ENCODE measurements at regions not wholly inside any gene's neighbourhood (a gene's known extent, or its start where the extent isn't known, plus 50 kb on each side); places are given as distances from the start of the nearest gene placed in this dataset.

- H3K9me3 ChIP-seq (replicated peaks in 1 of 11) = peaks cover 20 to 54% (median 41%) of the 10 kb centered on the region in 11 experiments
- no peaks in the 10 kb centered on the region for H3K4me1 ChIP-seq
- TF ChIP-seq Cebpa-rat (IDR thresholded peaks at IDR 0.05) = no peak
- H3K4me3 ChIP-seq = no peak overlapping the region
- no peaks in the 10 kb centered on the region for H4K20me1 ChIP-seq
- H3K27ac ChIP-seq = no peak overlapping the region
- H3K4me2 ChIP-seq = no peak overlapping the region
- no peaks in the 10 kb centered on the region for H3K27me3 ChIP-seq
- H3K9ac ChIP-seq = no peak overlapping the region
- H3K36me3 ChIP-seq = no peaks in the 10 kb centered on the region
These were observed 52.9 kb upstream of the RNU6-1 start for GRCh38 chr15:67892559-67893377.

DNA sequence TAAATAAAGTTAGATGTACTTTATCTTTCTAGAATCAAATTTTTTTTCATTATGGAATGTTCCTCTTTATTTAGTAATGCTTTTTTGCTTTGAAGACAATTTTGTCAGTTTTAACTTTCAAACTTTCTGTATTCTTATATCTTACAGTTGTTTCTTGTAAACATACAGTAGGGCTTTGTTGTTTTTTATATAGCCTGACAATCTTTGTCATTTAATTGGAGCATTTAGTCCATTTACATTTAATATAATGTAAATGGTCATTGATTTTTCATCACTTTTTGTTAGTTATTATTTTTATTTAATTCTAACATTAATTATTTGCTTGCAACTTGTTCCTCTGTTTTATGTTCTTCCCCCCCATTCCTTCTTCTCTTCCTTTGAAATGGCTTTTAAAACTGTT lies 55.4 kb upstream of the RNU6-1 start:
- Histone ChIP-seq H3K4me1 (no peaks in the 10 kb centered on the region), H3K36me3 (no peaks in the 10 kb centered on the region), H3K4me3 (no peak overlapping the region), H3K27me3 (no peaks in the 10 kb centered on the region), H3K9me3 (replicated peaks in 1 of 11) (peaks cover 20 to 42% (median 37%) of the 10 kb centered on the region in 11 experiments), H3K4me2 (no peak overlapping the region), H3K9ac (no peak overlapping the region), H3K27ac (no peak overlapping the region), H4K20me1 (no peaks in the 10 kb centered on the region)
- no peak for TF ChIP-seq Cebpa-rat (IDR thresholded peaks at IDR 0.05)

DNA sequence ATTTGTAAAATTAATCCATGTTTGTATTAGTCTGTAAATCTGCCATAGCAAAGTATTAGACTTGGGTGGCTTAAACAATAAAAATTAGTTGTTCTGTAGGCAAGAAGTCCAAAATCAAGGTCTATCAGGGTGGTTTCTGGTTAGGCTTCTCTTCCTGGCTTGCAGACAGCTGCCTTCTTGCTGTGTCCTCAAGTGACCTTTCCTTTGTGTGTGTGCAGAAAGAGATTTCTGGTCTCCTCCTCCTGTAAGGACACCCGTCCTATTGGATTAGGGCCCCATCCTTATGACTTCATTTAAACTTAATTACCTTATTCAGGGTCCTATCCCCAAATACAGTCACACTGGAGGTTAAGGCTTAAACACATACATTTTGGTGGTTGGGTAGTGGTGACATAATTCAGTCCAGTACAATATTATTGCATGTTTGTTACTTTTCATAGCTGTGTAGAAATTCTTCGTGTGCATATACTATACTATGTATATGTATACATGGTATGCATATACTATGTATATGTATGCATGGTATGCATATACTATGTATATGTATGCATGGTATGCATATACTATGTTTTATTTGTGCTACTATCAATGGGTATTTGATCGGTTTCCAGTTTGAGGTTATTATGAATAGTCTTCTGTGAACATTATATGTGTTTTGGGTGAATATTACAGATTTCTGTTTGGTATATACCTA lies 57.9 kb upstream of the RNU6-1 start:
- Histone ChIP-seq H3K36me3 (no peaks in the 10 kb centered on the region), H3K4me2 (no peak overlapping the region), H3K9ac (no peak overlapping the region), H3K27ac (no peak overlapping the region), H3K4me1 (no peaks in the 10 kb centered on the region), H3K4me3 (no peak overlapping the region), H3K27me3 (no peaks in the 10 kb centered on the region), H4K20me1 (no peaks in the 10 kb centered on the region), H3K9me3 (replicated peaks in 1 of 11) (peaks cover 20 to 30% (median 28%) of the 10 kb centered on the region in 11 experiments)
- TF ChIP-seq Cebpa-rat (IDR thresholded peaks at IDR 0.05) = no peak

GRCh38 chr15:67899596-67900283 lies 59.9 kb upstream of the RNU6-1 start:
- H3K4me2 ChIP-seq = no peak overlapping the region
- H3K4me1 ChIP-seq = no peaks in the 10 kb centered on the region
- TF ChIP-seq Cebpa-rat (IDR thresholded peaks at IDR 0.05) = no peak

DNA sequence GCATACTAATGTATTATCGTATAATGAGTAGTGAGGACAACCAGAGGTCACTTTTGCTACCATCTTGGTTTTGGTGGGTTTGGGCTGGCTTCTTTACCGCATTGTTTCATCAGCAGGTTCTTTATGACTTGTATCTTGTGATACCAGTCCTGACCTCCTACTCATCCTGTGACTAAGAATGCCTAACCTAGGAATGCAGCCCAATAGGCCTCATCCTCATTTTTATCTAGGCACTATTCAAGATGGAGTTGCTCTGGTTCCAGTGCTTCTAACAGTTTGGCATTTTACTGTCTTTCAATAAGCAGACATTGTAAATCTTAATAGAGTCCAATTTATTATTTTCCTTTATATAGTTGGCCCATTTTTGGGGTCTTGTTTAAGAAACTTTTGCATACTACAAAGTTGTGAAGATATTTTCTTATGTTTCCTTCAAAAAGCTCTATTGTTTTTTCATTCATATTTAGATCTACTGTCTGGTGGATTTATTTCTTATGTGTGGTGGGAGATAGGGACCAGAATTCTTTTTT lies 60.8 kb upstream of the RNU6-1 start:
- Histone ChIP-seq H3K4me1 (no peaks in the 10 kb centered on the region), H4K20me1 (no peaks in the 10 kb centered on the region), H3K36me3 (no peaks in the 10 kb centered on the region), H3K27ac (no peak overlapping the region), H3K9ac (no peak overlapping the region), H3K4me3 (no peak overlapping the region), H3K27me3 (no peaks in the 10 kb centered on the region), H3K4me2 (no peak overlapping the region), H3K9me3 (replicated peaks in 1 of 11) (peaks cover 3 to 13% (median 11%) of the 10 kb centered on the region in 11 experiments)
- TF ChIP-seq Cebpa-rat (IDR thresholded peaks at IDR 0.05) = no peak

More at GRCh38 chr15:67899596-67900283, 59.9 kb upstream of the RNU6-1 start:
- Histone ChIP-seq H3K9ac (no peak overlapping the region), H3K4me3 (no peak overlapping the region), H3K9me3 (replicated peaks in 1 of 11) (peaks cover 12 to 23% (median 20%) of the 10 kb centered on the region in 11 experiments), H3K36me3 (no peaks in the 10 kb centered on the region), H3K27ac (no peak overlapping the region), H3K27me3 (no peaks in the 10 kb centered on the region), H4K20me1 (no peaks in the 10 kb centered on the region)

DNA sequence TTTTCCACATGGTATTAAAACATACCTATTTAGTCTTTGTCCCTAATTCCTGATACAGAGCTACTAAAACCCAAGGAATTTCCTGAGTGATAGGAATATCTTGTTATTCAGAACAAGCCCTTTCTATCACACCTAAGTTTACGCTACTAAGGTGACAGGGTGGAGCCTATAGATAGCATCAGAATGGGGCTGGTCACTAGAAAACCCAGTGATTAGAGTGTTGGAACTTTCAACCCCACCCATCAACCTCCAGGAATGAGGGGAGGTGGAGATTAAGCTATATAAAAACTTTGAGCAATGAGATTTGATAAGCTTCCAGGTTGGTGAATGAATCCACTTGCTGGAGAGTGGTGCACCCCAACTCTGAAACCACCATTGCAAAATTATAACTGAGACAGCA lies 62.1 kb upstream of the RNU6-1 start:
- no peaks in the 10 kb centered on the region for H4K20me1 ChIP-seq
- H3K27ac ChIP-seq = no peak overlapping the region
- no peak for TF ChIP-seq Cebpa-rat (IDR thresholded peaks at IDR 0.05)
- H3K4me2 ChIP-seq = no peak overlapping the region
- no peaks in the 10 kb centered on the region for H3K36me3 ChIP-seq
- H3K4me3 ChIP-seq = no peak overlapping the region
- H3K9ac ChIP-seq = no peak overlapping the region
- H3K4me1 ChIP-seq = no peaks in the 10 kb centered on the region
- H3K9me3 ChIP-seq (replicated peaks in 1 of 11) = 0 out of 22 replicates have a peak, but pooled peaks cover 0 to under 1% (median 0%) of the 10 kb centered on the region in 11 experiments
- H3K27me3 ChIP-seq = no peaks in the 10 kb centered on the region

DNA sequence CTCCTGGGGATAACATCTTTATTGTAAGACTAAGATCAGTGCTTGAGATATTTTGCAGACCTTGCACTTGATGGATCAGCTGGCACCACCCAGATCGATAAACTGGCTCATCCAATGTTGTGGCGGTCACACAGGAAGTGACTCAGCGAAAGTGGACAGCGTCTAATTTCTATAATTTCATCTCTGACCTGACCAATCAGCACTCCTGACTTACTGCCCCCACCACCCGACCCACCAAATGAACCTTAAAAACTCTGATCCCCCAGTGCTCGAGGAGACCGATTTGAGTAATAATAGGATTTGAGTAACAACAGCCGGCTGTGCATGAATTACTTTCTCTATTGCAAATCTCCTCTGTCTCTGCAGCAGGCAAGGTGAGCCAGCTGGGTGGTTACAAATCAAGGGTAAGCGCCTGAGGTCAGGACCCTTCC lies 62.7 kb upstream of the RNU6-1 start:
- no peak for TF ChIP-seq Cebpa-rat (IDR thresholded peaks at IDR 0.05)
- Histone ChIP-seq H3K9me3 (replicated peaks in 1 of 11) (no peaks in the 10 kb centered on the region), H3K4me1 (no peaks in the 10 kb centered on the region), H3K4me3 (no peak overlapping the region), H3K9ac (no peak overlapping the region), H3K4me2 (no peak overlapping the region), H4K20me1 (no peaks in the 10 kb centered on the region), H3K36me3 (no peaks in the 10 kb centered on the region), H3K27ac (no peak overlapping the region), H3K27me3 (no peaks in the 10 kb centered on the region)

GRCh38 chr15:67903708-67904107 lies 63.9 kb upstream of the RNU6-1 start:
- Histone ChIP-seq H3K4me2 (no peak overlapping the region), H3K36me3 (no peaks in the 10 kb centered on the region), H3K9ac (no peak overlapping the region), H3K4me3 (no peak overlapping the region), H3K4me1 (no peaks in the 10 kb centered on the region), H3K9me3 (replicated peaks in 1 of 11) (peaks cover 0 to 4% (median under 1%) of the 10 kb centered on the region in 11 experiments; a peak in 10 of 22 replicates), H3K27ac (no peak overlapping the region), H4K20me1 (no peaks in the 10 kb centered on the region), H3K27me3 (no peaks in the 10 kb centered on the region)
- TF ChIP-seq Cebpa-rat (IDR thresholded peaks at IDR 0.05) = no peak

GRCh38 chr15:67905628-67906027 lies 65.8 kb upstream of the RNU6-1 start:
- Histone ChIP-seq H3K9me3 (replicated peaks in 1 of 11) (peaks cover 17 to 23% (median 19%) of the 10 kb centered on the region in 11 experiments), H3K4me1 (no peaks in the 10 kb centered on the region), H3K4me2 (no peak overlapping the region), H3K4me3 (no peak overlapping the region), H3K27ac (no peak overlapping the region), H4K20me1 (no peaks in the 10 kb centered on the region), H3K9ac (no peak overlapping the region), H3K27me3 (no peaks in the 10 kb centered on the region), H3K36me3 (peaks cover 0 to 6% (median 0%) of the 10 kb centered on the region in 11 experiments; a peak in 1 of 22 replicates)
- no peak for TF ChIP-seq Cebpa-rat (IDR thresholded peaks at IDR 0.05)

Data from BLaER1 treated with 17β-estradiol and CSF1 and Interleukin-3, amounts not matched to agents 10 nM and 100 nM (cell line).